ENCODE measurements at regions not wholly inside any gene's neighbourhood (a gene's known extent, or its start where the extent isn't known, plus 50 kb on each side); places are given as distances from the start of the nearest gene placed in this dataset.

GRCh38 chr2:193469251-193469650 is 1274.5 kb upstream of the TMEFF2 start:
- WGBS (ENCODE audit: insufficient coverage): no CpG with 5 or more reads among the region's 3 CpGs
- Histone ChIP-seq H3K27me3 (ENCODE audit: control insufficient read depth in 2 of 2, insufficient read depth in 2 of 2, low read length in 2 of 2) (no peaks in the 10 kb centered on the region), H3K79me2 (ENCODE audit: insufficient read depth, low read length) (no peaks in the 10 kb centered on the region), H3K27ac (ENCODE audit: low read depth in 1 of 2, low read length in 2 of 2) (no peak overlapping the region), H3K4me1 (ENCODE audit: control insufficient read depth in 1 of 2, insufficient read depth in 2 of 2, low read length in 2 of 2) (no peaks in the 10 kb centered on the region), H3K9ac (ENCODE audit: insufficient read depth, low read length, poor library complexity, severe bottlenecking) (no peak overlapping the region), H4K20me1 (ENCODE audit: insufficient read depth, low read length) (no peaks in the 10 kb centered on the region), H3K4me2 (replicated peaks; ENCODE audit: extremely low read depth, low read length, poor library complexity, severe bottlenecking) (no peak overlapping the region), H3K4me3 (replicated peaks in 1 of 3; ENCODE audit: low read depth in 2 of 3, low read length in 3 of 3) (no peak overlapping the region), H3K9me3 (replicated peaks in 1 of 2; ENCODE audit: control insufficient read depth in 1 of 2, insufficient read depth in 1 of 2, low read length in 2 of 2) (peaks cover 12% of the 10 kb centered on the region in 2 donors), H3K36me3 (replicated peaks in 1 of 2; ENCODE audit: control insufficient read depth in 1 of 2, insufficient read depth in 2 of 2, low read length in 2 of 2) (no peaks in the 10 kb centered on the region), H2AFZ (ENCODE audit: insufficient read depth, low read depth, low read length, poor library complexity, severe bottlenecking) (no peak overlapping the region)
- Mint-ChIP-seq H3K4me1 (no peaks in the 10 kb centered on the region), H3K36me3 (no peaks in the 10 kb centered on the region), H3K9me3 (peaks cover 0 to 35% (median 14%) of the 10 kb centered on the region in 7 donors), H3K27me3 (ENCODE audit: low read depth in 3 of 3) (peaks cover 0 to 1% (median 0%) of the 10 kb centered on the region in 3 donors), H3K4me3 (no peak overlapping the region), H3K27ac (no peak overlapping the region)
- TF ChIP-seq, protein P1, sequence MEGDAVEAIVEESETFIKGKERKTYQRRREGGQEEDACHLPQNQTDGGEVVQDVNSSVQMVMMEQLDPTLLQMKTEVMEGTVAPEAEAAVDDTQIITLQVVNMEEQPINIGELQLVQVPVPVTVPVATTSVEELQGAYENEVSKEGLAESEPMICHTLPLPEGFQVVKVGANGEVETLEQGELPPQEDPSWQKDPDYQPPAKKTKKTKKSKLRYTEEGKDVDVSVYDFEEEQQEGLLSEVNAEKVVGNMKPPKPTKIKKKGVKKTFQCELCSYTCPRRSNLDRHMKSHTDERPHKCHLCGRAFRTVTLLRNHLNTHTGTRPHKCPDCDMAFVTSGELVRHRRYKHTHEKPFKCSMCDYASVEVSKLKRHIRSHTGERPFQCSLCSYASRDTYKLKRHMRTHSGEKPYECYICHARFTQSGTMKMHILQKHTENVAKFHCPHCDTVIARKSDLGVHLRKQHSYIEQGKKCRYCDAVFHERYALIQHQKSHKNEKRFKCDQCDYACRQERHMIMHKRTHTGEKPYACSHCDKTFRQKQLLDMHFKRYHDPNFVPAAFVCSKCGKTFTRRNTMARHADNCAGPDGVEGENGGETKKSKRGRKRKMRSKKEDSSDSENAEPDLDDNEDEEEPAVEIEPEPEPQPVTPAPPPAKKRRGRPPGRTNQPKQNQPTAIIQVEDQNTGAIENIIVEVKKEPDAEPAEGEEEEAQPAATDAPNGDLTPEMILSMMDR (IDR thresholded peaks at IDR 0.05): no peak
- intact Hi-C loops (cut with micrococcal nuclease): no loop called here
- DNase-seq: no peak

GRCh38 chr2:193467276-193467987 is 1272.7 kb upstream of the TMEFF2 start:
- no peaks in the 10 kb centered on the region for H3K4me1 ChIP-seq (ENCODE audit: control insufficient read depth in 1 of 2, insufficient read depth in 2 of 2, low read length in 2 of 2)
- TF ChIP-seq, protein P1 (IDR thresholded peaks at IDR 0.05): no peak
- H4K20me1 ChIP-seq (ENCODE audit: insufficient read depth, low read length): no peaks in the 10 kb centered on the region
- H3K4me2 ChIP-seq (replicated peaks; ENCODE audit: extremely low read depth, low read length, poor library complexity, severe bottlenecking): no peak overlapping the region
- Mint-ChIP-seq H3K9me3 (peaks cover 0 to 23% (median 7%) of the 10 kb centered on the region in 7 donors), H3K4me1 (no peaks in the 10 kb centered on the region), H3K4me3 (no peak overlapping the region), H3K27me3 (ENCODE audit: low read depth in 3 of 3) (peaks cover 0 to 1% (median 0%) of the 10 kb centered on the region in 3 donors), H3K36me3 (no peaks in the 10 kb centered on the region), H3K27ac (no peak overlapping the region)
- H3K36me3 ChIP-seq (replicated peaks in 1 of 2; ENCODE audit: control insufficient read depth in 1 of 2, insufficient read depth in 2 of 2, low read length in 2 of 2): no peaks in the 10 kb centered on the region
- no peaks in the 10 kb centered on the region for H3K27me3 ChIP-seq (ENCODE audit: control insufficient read depth in 2 of 2, insufficient read depth in 2 of 2, low read length in 2 of 2)
- no peak overlapping the region for H3K4me3 ChIP-seq (replicated peaks in 1 of 3; ENCODE audit: low read depth in 2 of 3, low read length in 3 of 3)
- DNase-seq: no peak
- intact Hi-C loops (cut with micrococcal nuclease): no loop called here
- no peak overlapping the region for H3K9ac ChIP-seq (ENCODE audit: insufficient read depth, low read length, poor library complexity, severe bottlenecking)
- H3K79me2 ChIP-seq (ENCODE audit: insufficient read depth, low read length): no peaks in the 10 kb centered on the region
- H3K9me3 ChIP-seq (replicated peaks in 1 of 2; ENCODE audit: control insufficient read depth in 1 of 2, insufficient read depth in 1 of 2, low read length in 2 of 2): peaks cover 0 to 2% of the 10 kb centered on the region in 2 donors
- no peak overlapping the region for H3K27ac ChIP-seq (ENCODE audit: low read depth in 1 of 2, low read length in 2 of 2)
- H2AFZ ChIP-seq (ENCODE audit: insufficient read depth, low read depth, low read length, poor library complexity, severe bottlenecking): no peak overlapping the region

Measured in CD14-positive monocyte (primary cell).